ENCODE measurements at regions not wholly inside any gene's neighbourhood (a gene's known extent, or its start where the extent isn't known, plus 50 kb on each side); places are given as distances from the start of the nearest gene placed in this dataset.

- no peak for TF ChIP-seq GATA3 (IDR thresholded peaks at IDR 0.05; ENCODE audit: low read depth, low read length)
These were observed 111.1 kb downstream of the CEBPB start for GRCh38 chr20:50301712-50302111.

- TF ChIP-seq GATA3 (IDR thresholded peaks at IDR 0.05; ENCODE audit: low read depth, low read length) (no peak), GATA2 (IDR thresholded peaks at IDR 0.05; ENCODE audit: low read depth, low read length) (no peak)
These were observed 111.9 kb downstream of the CEBPB start for GRCh38 chr20:50302341-50303057.

- TF ChIP-seq GATA2 (IDR thresholded peaks at IDR 0.05; ENCODE audit: low read depth, low read length) (no peak), GATA3 (IDR thresholded peaks at IDR 0.05; ENCODE audit: low read depth, low read length) (no peak)
These were observed 113.2 kb downstream of the CEBPB start for GRCh38 chr20:50303573-50304500.

GRCh38 chr20:50304501-50304856 lies 113.8 kb downstream of the CEBPB start:
- no peak for TF ChIP-seq GATA3 (IDR thresholded peaks at IDR 0.05; ENCODE audit: low read depth, low read length)
- TF ChIP-seq GATA2 (IDR thresholded peaks at IDR 0.05; ENCODE audit: low read depth, low read length) = no peak

GRCh38 chr20:50304923-50305635 lies 114.4 kb downstream of the CEBPB start:
- TF ChIP-seq GATA3 (IDR thresholded peaks at IDR 0.05; ENCODE audit: low read depth, low read length) = no peak
- no peak for TF ChIP-seq GATA2 (IDR thresholded peaks at IDR 0.05; ENCODE audit: low read depth, low read length)

GRCh38 chr20:50305636-50306477 lies 115.2 kb downstream of the CEBPB start:
- TF ChIP-seq GATA3 (IDR thresholded peaks at IDR 0.05; ENCODE audit: low read depth, low read length) = no peak
- TF ChIP-seq GATA2 (IDR thresholded peaks at IDR 0.05; ENCODE audit: low read depth, low read length) = no peak

GRCh38 chr20:50306478-50307423 lies 116.1 kb downstream of the CEBPB start:
- TF ChIP-seq GATA2 (IDR thresholded peaks at IDR 0.05; ENCODE audit: low read depth, low read length) (no peak), GATA3 (IDR thresholded peaks at IDR 0.05; ENCODE audit: low read depth, low read length) (no peak)

- TF ChIP-seq GATA3 (IDR thresholded peaks at IDR 0.05; ENCODE audit: low read depth, low read length) (no peak), GATA2 (IDR thresholded peaks at IDR 0.05; ENCODE audit: low read depth, low read length) (no peak)
These were observed 117.5 kb downstream of the CEBPB start for GRCh38 chr20:50308166-50308512.

DNA sequence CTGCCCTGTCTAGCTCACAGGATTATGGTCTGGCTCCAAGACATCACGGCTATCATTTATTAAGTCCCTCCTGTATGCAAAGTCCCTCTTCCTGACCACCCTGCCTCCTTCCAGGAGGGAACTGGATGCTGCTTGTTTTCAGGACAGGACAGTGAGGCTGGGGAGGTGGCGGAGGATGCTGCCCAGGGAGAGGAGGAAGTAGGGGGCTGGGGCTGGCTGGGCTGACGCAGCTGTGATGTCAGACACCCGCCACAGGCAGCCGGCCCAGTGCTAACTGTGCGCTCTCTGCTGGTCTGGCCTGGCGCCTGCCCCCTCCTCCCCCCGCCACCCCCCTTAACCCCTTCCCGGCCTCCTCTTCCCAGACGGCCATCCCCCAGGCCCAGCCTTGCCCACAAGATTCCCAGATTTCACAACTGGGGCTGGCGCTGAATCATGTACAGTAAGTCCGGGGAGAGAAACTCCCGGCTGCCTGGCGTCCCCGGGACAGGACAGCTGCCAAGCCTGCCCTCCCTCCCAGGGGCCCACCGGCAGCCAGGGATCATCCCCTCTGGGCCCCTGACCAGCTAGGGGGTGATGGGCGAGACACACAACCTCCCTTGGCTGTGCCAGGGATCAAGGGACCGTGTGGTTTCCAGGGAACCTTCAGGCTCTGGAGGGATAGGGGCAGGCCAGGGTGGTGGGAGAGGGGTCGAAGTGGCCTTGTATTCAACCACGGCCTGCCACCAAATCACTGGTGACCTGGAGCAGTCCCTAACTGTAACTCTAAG lies 118.1 kb downstream of the CEBPB start:
- no peak for TF ChIP-seq GATA3 (IDR thresholded peaks at IDR 0.05; ENCODE audit: low read depth, low read length)
- no peak for TF ChIP-seq GATA2 (IDR thresholded peaks at IDR 0.05; ENCODE audit: low read depth, low read length)

- TF ChIP-seq GATA2 (IDR thresholded peaks at IDR 0.05; ENCODE audit: low read depth, low read length) (no peak), GATA3 (IDR thresholded peaks at IDR 0.05; ENCODE audit: low read depth, low read length) (no peak)
These were observed 118.7 kb downstream of the CEBPB start for GRCh38 chr20:50309280-50309763.

- TF ChIP-seq GATA2 (IDR thresholded peaks at IDR 0.05; ENCODE audit: low read depth, low read length) (no peak), GATA3 (IDR thresholded peaks at IDR 0.05; ENCODE audit: low read depth, low read length) (no peak)
These were observed 119.4 kb downstream of the CEBPB start for GRCh38 chr20:50309764-50310672.
